HepG2 (cell line): ENCODE measurements at regions not wholly inside any gene's neighbourhood (a gene's known extent, or its start where the extent isn't known, plus 50 kb on each side); places are given as distances from the start of the nearest gene placed in this dataset.

ENCODE experiments used
- ATAC-seq: fragments of 200-7000 bp; cut with Tn5 transposase; 3 replicates; pipeline ENCODE4 v1.9.1; 2020; ENCODE audit warnings: mild to moderate bottlenecking, moderate library complexity
- BruUV-seq: library from RNA; stranded (reverse); fragments of 400-500 nt; replicated peaks from 2 replicates; lab custom pipeline; 2021; lab: Mats Ljungman, UMichigan
- CTCF ChIA-PET: fragments of 300-600 bp; formaldehyde crosslinking; extraction: SDS; loops from one replicate; lab custom pipeline; 2021; ENCODE audit warnings: low total read pairs, inconsistent platforms, low intra/inter-chr PET ratio; lab: Yijun Ruan, JAX
- POLR2A ChIA-PET: fragments of 350-600 bp; sonication (Branson Sonifier 250); formaldehyde crosslinking; loops from one replicate; lab custom pipeline; 2020; ENCODE audit warnings: antibody characterized with exemption, inconsistent platforms; lab: Yijun Ruan, JAX
- DNase-seq: peaks from one replicate; pipeline ENCODE4 v3.0.0-alpha.2; 2015; ENCODE audit warnings: low spot score
- FAIRE-seq: peaks from 3 replicates; lab custom pipeline; 2011; peaks lifted over from hg19 to GRCh38; lab: Jason Lieb, UNC
- H2AFZ ChIP-seq: one replicate; pipeline ENCODE4 v1.6.1; 2011; ENCODE audit warnings: low read length, inconsistent platforms
- H3K27ac ChIP-seq: fragments of 300-600 bp; 3 replicates; pipeline ENCODE4 v1.8.0; 2011; ENCODE audit warnings: mixed run types, mild to moderate bottlenecking, mixed read lengths, low read length, inconsistent platforms; ENCODE audit not compliant: insufficient read depth; ENCODE audit errors: extremely low read length
- H3K27me3 ChIP-seq, 2 experiments: fragments of 200-600 bp in 1 of 2; 2 replicates in 1 of 2; 3 replicates in 1 of 2; pipeline versions ENCODE4 v1.6.0 to v1.8.0; 2011; ENCODE audit warnings: low read length in 2 of 2, mild to moderate bottlenecking in 2 of 2, moderate library complexity in 2 of 2, inconsistent platforms in 1 of 2; ENCODE audit not compliant: insufficient read depth in 2 of 2, control insufficient read depth in 1 of 2
- H3K36me3 ChIP-seq, 2 experiments: fragments of 200-600 bp in 1 of 2; replicated peaks in 1 of 2; 2 replicates in 1 of 2; 3 replicates in 1 of 2; pipeline versions ENCODE4 v1.5.1 to v1.8.0; 2011; ENCODE audit warnings: low read length in 2 of 2, inconsistent platforms in 1 of 2; ENCODE audit not compliant: insufficient read depth in 2 of 2, control insufficient read depth in 1 of 2
- H3K4me1 ChIP-seq: 2 replicates; pipeline ENCODE4 v1.5.1; 2012; ENCODE audit warnings: low read length, inconsistent platforms; ENCODE audit not compliant: insufficient read depth
- H3K4me2 ChIP-seq: 2 replicates; pipeline ENCODE4 v1.6.0; 2011; ENCODE audit warnings: low read depth, low read length, inconsistent platforms
- H3K4me3 ChIP-seq, 3 experiments: fragments of 200-600 bp in 1 of 3; sonication (generic), shearing (Covaris generic) in 1 of 3; replicated peaks in 1 of 3; 2 replicates each; pipeline ENCODE4 v1.5.1; 2011 to 2016; ENCODE audit warnings: low read length in 3 of 3, inconsistent platforms in 2 of 3, low read depth in 2 of 3, mild to moderate bottlenecking in 2 of 3, control low read depth in 1 of 3, mixed read lengths in 1 of 3; ENCODE audit not compliant: insufficient read depth in 1 of 3
- H3K79me2 ChIP-seq: one replicate; pipeline ENCODE4 v1.6.1; 2011; ENCODE audit warnings: low read length, inconsistent platforms; ENCODE audit not compliant: insufficient read depth
- H3K9ac ChIP-seq: 2 replicates; pipeline ENCODE4 v1.6.0; 2011; ENCODE audit warnings: mild to moderate bottlenecking, low read depth, low read length, inconsistent platforms; ENCODE audit not compliant: insufficient read depth
- H3K9me3 ChIP-seq: 2 replicates; pipeline ENCODE4 v1.5.1; 2012; ENCODE audit warnings: mild to moderate bottlenecking, low read length
- H4K20me1 ChIP-seq: 2 replicates; pipeline ENCODE4 v1.6.0; 2011; ENCODE audit warnings: inconsistent platforms, mild to moderate bottlenecking, low read length, moderate library complexity; ENCODE audit not compliant: insufficient read depth
- CERS6 ChIP-seq: sonication (generic); formaldehyde crosslinking; IDR thresholded peaks from 2 replicates; pipeline ENCODE4 v1.5.0; 2020; ENCODE audit warnings: missing genetic modification reagents
- EED ChIP-seq: sonication (generic); formaldehyde crosslinking; IDR thresholded peaks from 2 replicates; pipeline ENCODE4 v1.5.0; 2020; ENCODE audit warnings: mild to moderate bottlenecking, missing genetic modification reagents
- ELF4 ChIP-seq: sonication (generic); formaldehyde crosslinking; IDR thresholded peaks from 2 replicates; pipeline ENCODE4 v1.5.0; 2020; ENCODE audit warnings: missing genetic modification reagents, mild to moderate bottlenecking, moderate library complexity, borderline replicate concordance
- GTF3A ChIP-seq: sonication (generic); formaldehyde crosslinking; conservative IDR thresholded peaks from 2 replicates; pipeline ENCODE4 v1.4.0; 2020; ENCODE audit warnings: mild to moderate bottlenecking, missing genetic modification reagents
- HMG20B ChIP-seq: conservative IDR thresholded peaks from 2 replicates; pipeline ENCODE4 v1.6.1; 2016; ENCODE audit warnings: missing genetic modification reagents, missing compliant biosample characterization
- MLX ChIP-seq: IDR thresholded peaks from 2 replicates; pipeline ENCODE4 v1.6.1; 2016
- NFYC ChIP-seq: IDR thresholded peaks from 2 replicates; pipeline ENCODE4 v1.6.1; 2016; ENCODE audit warnings: missing genetic modification reagents, missing compliant biosample characterization
- SKI ChIP-seq: fragments of 450-650 bp; IDR thresholded peaks from one replicate; pipeline ENCODE4 v1.6.1; 2018; ENCODE audit warnings: mild to moderate bottlenecking; ENCODE audit not compliant: partially characterized antibody
- SP4 ChIP-seq: sonication (generic); formaldehyde crosslinking; IDR thresholded peaks from 2 replicates; pipeline ENCODE4 v1.8.1; 2023; ENCODE audit warnings: mild to moderate bottlenecking, missing genetic modification reagents
- SRY ChIP-seq: sonication (generic); formaldehyde crosslinking; IDR thresholded peaks from 2 replicates; pipeline ENCODE4 v1.8.0; 2022; ENCODE audit warnings: mild to moderate bottlenecking, missing genetic modification reagents
- TBP ChIP-seq: sonication (generic); formaldehyde crosslinking; IDR thresholded peaks from 2 replicates; pipeline ENCODE4 v1.5.0; 2020; ENCODE audit warnings: missing genetic modification reagents
- U2AF1 ChIP-seq: fragments of 200-400 bp; formaldehyde crosslinking; optimal IDR thresholded peaks from 2 replicates; pipeline ENCODE3; 2017; ENCODE audit warnings: mild to moderate bottlenecking, low read depth, low read length
- ZNF432 ChIP-seq: sonication (generic); formaldehyde crosslinking; IDR thresholded peaks from 2 replicates; pipeline ENCODE4 v1.5.0; 2020; ENCODE audit warnings: missing genetic modification reagents, mild to moderate bottlenecking, borderline replicate concordance
- ZNF574 ChIP-seq: sonication (generic); formaldehyde crosslinking; IDR thresholded peaks from 2 replicates; pipeline ENCODE4 v1.4.0; 2020; ENCODE audit warnings: missing genetic modification reagents
- WGBS: methylation state at CpG from one replicate; pipeline ENCODE4 v1.1.6; 2017; ENCODE audit warnings: low lambda C conversion rate; 5-methylcytosine and 5-hydroxymethylcytosine counted together
- in situ Hi-C: cut with HindIII; loops from 2 replicates; pipeline ENCODE4 v1.10.0; 2017; ENCODE audit warnings: low pct_unique_long_range_greater_than_20kb; ENCODE audit not compliant: extremely low pct_ligation_motif_present
- intact Hi-C: fragments of 100-400 bp; cut with micrococcal nuclease; formaldehyde crosslinking; loops from one replicate; pipeline ENCODE4 v1.10.0; 2022; ENCODE audit not compliant: unreplicated experiment

GRCh38 chr1:194114288-194114687 is 927.9 kb upstream of the B3GALT2 start:
- ATAC-seq (no peak), DNase-seq (no peak), FAIRE-seq (no peak)
- Histone ChIP-seq H3K4me1 (no peaks in the 10 kb centered on the region), H3K79me2 (no peaks in the 10 kb centered on the region), H3K36me3 (no peaks in the 10 kb centered on the region), H3K4me2 (no peak overlapping the region), H3K27me3 (no peaks in the 10 kb centered on the region), H3K9ac (no peak overlapping the region), H3K4me3 (no peak overlapping the region), H4K20me1 (no peaks in the 10 kb centered on the region), H3K9me3 (no peaks in the 10 kb centered on the region), H3K27ac (no peak overlapping the region), H2AFZ (no peak overlapping the region)
- WGBS: 0% methylated on average over 3 of the region's 3 CpGs
- in situ Hi-C loops (no loop called here), intact Hi-C loops (no loop called here)
- ChIA-PET POLR2A (no interaction called here), CTCF (no interaction called here)
- BruUV-seq: no TSS peak
- no peak for TF ChIP-seq GTF3A (CRISPR knock-in tag)
- no peak for TF ChIP-seq ZNF574 (CRISPR knock-in tag)
- no peak for TF ChIP-seq SKI
- no peak for TF ChIP-seq EED (CRISPR knock-in tag)
- no peak for TF ChIP-seq NFYC (CRISPR knock-in tag)
- TF ChIP-seq HMG20B (CRISPR knock-in tag): no peak
- no peak for TF ChIP-seq SP4
- no peak for TF ChIP-seq MLX (CRISPR knock-in tag)
- no peak for TF ChIP-seq ZNF432 (CRISPR knock-in tag)
- TF ChIP-seq ELF4 (CRISPR knock-in tag): no peak
- TF ChIP-seq SRY: no peak
- no peak for TF ChIP-seq TBP (CRISPR knock-in tag)
- no peak for TF ChIP-seq U2AF1
- no peak for TF ChIP-seq CERS6 (CRISPR knock-in tag)
